ENCODE measurements at regions not wholly inside any gene's neighbourhood (a gene's known extent, or its start where the extent isn't known, plus 50 kb on each side); places are given as distances from the start of the nearest gene placed in this dataset.

DNA sequence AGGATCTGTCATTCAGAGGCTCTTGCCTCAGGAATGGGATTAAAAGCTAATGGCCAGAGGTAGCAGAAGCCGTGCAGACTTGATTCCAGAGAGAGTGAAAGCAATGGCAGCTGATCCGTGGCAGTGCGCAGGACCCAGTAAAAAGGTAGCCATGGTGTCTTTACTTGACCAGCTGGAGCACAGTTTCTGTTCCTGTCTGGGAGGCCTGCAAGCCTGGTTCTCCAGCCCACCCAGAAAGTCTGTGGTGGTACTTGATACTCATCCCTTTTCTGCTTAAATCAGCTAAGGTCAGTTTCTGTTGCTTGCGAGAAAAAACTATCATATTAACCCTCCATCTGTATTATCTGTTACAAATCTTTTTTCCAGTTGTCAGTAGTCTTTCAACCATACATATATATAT is 86.7 kb downstream of the RPS6KA4 start:
- Histone ChIP-seq H3K9me3 (ENCODE audit: control insufficient read depth, low read depth, low read length) (no peaks in the 10 kb centered on the region), H3K4me3 (ENCODE audit: low read length) (no peak overlapping the region), H3K27ac (ENCODE audit: low read length) (no peak overlapping the region), H3K36me3 (ENCODE audit: control insufficient read depth, insufficient read depth, low read length) (no peaks in the 10 kb centered on the region), H3K4me1 (ENCODE audit: control insufficient read depth, insufficient read depth, low read length) (peaks cover 13% of the 10 kb centered on the region), H3K27me3 (ENCODE audit: control insufficient read depth, insufficient read depth, low read length) (peaks cover 22% of the 10 kb centered on the region)
- no CpG with 5 or more reads among the region's 4 CpGs for WGBS (ENCODE audit: insufficient coverage, low lambda C conversion rate)
- no peak for DNase-seq

DNA sequence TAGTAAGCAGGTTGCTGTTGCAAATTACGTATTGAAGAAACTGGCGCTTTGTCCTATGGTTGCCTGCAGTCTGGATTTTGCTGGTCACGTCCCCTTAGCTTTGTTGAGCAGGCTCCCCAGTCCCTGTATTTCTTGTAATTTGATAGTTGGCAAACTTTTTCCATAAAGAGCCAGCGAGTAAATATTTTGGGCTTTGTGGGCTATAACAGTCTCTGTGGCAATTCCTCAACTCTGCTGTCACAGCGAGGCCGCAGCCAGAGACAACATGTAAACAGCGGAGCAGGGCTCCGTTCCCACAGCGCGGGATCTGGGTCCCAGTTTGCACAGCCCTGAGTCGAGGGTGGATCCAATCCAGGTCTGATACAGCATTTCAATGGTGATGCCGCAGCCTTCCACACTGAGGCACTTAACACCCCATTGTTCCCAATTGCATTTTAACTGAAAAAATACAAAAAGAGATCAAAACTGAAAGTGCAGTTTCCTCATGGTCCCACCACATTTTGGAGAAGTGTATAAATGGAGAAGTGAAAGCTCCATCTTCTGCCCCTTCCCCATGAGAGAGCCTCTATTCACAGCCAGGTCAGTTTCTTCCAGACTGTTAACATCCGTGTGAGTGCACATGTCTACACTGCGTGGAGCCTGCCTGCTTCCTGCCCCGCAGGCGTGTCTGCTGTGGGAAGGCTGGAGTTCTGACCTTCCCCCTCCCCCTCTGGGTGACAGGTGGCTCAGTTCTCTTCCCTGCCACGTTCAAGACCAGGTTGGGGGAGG is 89.1 kb downstream of the RPS6KA4 start:
- no CpG with 5 or more reads among the region's 17 CpGs for WGBS (ENCODE audit: insufficient coverage, low lambda C conversion rate)
- DNase-seq, result peak; percentile 9 to 44
- no peaks in the 10 kb centered on the region for H3K9me3 ChIP-seq (ENCODE audit: control insufficient read depth, low read depth, low read length)
- no peak overlapping the region for H3K4me3 ChIP-seq (ENCODE audit: low read length)
- H3K36me3 ChIP-seq (ENCODE audit: control insufficient read depth, insufficient read depth, low read length), result no peaks in the 10 kb centered on the region
- peaks cover 13% of the 10 kb centered on the region for H3K4me1 ChIP-seq (ENCODE audit: control insufficient read depth, insufficient read depth, low read length)
- H3K27me3 ChIP-seq (ENCODE audit: control insufficient read depth, insufficient read depth, low read length), result peaks cover 13% of the 10 kb centered on the region
- no peak overlapping the region for H3K27ac ChIP-seq (ENCODE audit: low read length)

DNA sequence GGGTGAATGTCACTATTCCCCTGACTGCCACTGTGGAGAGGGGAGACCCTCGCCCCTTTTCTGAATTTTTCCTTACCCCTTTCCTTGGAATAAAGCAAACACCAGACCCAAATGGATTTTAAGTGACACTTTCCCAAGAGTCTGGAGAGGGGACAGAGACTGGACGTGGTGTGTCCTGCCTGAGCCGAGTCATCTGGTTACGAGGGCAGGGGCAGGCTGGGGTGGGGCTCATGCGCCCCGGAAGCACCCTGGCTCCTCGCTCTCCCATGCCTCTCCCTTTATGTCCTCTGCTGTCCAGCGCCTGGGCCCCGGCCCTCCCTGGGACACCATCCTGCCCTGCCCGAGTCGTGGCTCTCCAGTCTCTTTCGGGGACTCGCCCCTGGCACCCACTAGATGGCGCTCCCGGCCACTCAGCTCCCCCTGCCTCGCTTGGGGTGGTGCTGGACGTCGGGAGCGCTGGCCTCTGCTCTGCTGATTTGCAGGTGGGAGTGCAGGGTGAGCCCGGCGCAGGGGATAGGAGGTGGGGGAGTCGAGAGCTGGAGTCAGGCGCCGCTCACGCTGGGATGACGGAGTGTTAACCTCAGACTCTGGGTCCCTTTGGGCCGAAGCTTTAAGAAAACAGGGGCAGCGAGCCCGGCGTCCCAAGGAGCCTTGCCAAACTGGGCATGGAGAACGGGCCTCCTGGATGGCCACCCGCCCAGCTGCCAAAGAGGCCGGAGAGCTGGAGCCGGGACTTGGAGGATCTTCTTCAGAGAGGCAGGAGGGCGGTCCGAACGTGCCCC is 89.8 kb downstream of the RPS6KA4 start:
- Histone ChIP-seq H3K4me1 (ENCODE audit: control insufficient read depth, insufficient read depth, low read length) (peaks cover 13% of the 10 kb centered on the region), H3K27me3 (ENCODE audit: control insufficient read depth, insufficient read depth, low read length) (peaks cover 13% of the 10 kb centered on the region), H3K4me3 (ENCODE audit: low read length) (peak overlapping the region; percentile 24), H3K36me3 (ENCODE audit: control insufficient read depth, insufficient read depth, low read length) (no peaks in the 10 kb centered on the region), H3K27ac (ENCODE audit: low read length) (no peak overlapping the region), H3K9me3 (ENCODE audit: control insufficient read depth, low read depth, low read length) (no peaks in the 10 kb centered on the region)
- WGBS (ENCODE audit: insufficient coverage, low lambda C conversion rate), result no CpG with 5 or more reads among the region's 37 CpGs
- peak; percentile 60 to 67 for DNase-seq

DNA sequence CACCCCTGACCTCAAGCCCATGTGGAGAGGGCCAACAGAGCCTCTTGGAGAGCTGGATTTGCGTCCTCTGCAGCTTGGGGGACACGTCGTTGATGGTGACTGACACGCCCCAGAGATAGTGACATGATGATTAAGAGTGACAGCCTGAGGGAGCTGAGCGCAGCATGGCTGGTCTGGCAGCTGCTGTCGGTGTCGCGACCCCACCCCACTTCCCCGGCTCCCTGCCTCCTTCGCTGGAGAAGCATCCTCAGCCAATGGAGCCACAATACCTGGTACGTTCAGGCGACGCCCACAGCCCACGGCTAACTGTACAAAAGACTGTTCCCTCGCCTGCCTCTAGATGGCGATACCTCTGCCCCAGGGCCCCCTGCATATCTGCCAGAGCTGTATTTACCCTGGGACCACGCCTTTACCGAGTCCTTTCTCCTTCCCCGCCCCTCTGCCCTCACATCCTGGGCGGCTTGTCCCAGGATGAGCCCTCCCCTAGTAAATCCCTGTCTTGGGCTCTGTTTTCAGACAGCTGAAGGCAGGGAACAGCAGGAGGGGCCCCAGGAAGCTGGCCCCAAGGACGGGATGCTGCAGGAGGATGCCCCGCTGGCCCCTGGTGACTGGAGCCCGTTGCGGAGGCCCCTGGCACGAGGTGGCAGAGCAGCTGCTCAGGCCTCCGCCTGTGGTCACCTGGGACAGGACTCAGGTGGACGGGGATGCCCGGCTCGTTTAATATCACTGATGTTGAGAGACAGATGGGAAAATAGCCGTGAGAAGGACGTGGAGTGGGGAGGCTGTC is 90.6 kb downstream of the RPS6KA4 start:
- Histone ChIP-seq H3K4me1 (ENCODE audit: control insufficient read depth, insufficient read depth, low read length) (peaks cover 13% of the 10 kb centered on the region), H3K27ac (ENCODE audit: low read length) (no peak overlapping the region), H3K27me3 (ENCODE audit: control insufficient read depth, insufficient read depth, low read length) (peaks cover 13% of the 10 kb centered on the region), H3K4me3 (ENCODE audit: low read length) (peak overlapping the region; percentile 24), H3K9me3 (ENCODE audit: control insufficient read depth, low read depth, low read length) (no peaks in the 10 kb centered on the region), H3K36me3 (ENCODE audit: control insufficient read depth, insufficient read depth, low read length) (no peaks in the 10 kb centered on the region)
- DNase-seq, result peak; percentile 63 to 74
- WGBS (ENCODE audit: insufficient coverage, low lambda C conversion rate), result no CpG with 5 or more reads among the region's 31 CpGs

DNA sequence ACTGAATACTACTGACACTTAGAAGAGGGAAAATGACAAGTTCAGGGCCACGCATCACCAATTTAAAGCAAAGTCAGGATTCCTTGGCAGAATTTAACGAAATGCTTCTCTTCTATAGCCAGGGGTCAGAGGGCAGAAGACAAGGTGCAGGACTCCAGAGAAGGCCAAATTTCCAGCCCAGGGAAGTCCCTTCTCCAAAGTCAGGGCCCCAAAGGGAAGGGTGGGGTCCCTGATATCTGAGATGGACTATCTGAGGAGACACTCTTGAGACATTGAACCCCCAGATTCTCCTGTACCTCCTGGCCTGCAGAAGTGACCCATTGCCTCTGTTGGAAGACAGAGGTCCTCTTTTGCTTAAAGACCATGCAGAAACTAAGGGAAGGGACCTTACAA is 91.2 kb downstream of the RPS6KA4 start:
- Histone ChIP-seq H3K27me3 (ENCODE audit: control insufficient read depth, insufficient read depth, low read length) (peaks cover 13% of the 10 kb centered on the region), H3K27ac (ENCODE audit: low read length) (no peak overlapping the region), H3K36me3 (ENCODE audit: control insufficient read depth, insufficient read depth, low read length) (no peaks in the 10 kb centered on the region), H3K9me3 (ENCODE audit: control insufficient read depth, low read depth, low read length) (no peaks in the 10 kb centered on the region), H3K4me3 (ENCODE audit: low read length) (no peak overlapping the region), H3K4me1 (ENCODE audit: control insufficient read depth, insufficient read depth, low read length) (peaks cover 13% of the 10 kb centered on the region)
- DNase-seq, result no peak
- 86% methylated on average over 1 of the region's 2 CpGs for WGBS (ENCODE audit: insufficient coverage, low lambda C conversion rate)

DNA sequence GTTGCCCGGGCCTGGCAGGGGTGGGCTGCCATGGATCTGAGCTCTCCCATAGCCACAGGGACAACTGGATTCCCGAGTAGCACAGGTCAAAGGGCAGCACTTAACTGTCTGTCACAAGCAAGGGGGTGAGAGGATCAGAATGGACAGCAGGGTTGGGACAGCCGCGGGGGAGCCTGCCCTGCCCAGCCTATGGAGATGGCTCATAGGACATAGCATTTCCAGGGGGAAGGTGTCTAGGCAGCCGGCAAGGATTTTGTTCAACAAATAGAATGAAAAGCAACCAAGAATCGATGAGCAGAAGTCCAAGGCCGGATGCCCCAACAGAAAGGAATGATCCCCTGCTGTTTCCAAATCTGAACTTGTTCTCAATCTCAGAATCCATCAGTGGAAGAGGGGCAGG is 92.9 kb downstream of the RPS6KA4 start:
- no CpG with 5 or more reads among the region's 7 CpGs for WGBS (ENCODE audit: insufficient coverage, low lambda C conversion rate)
- no peak overlapping the region for H3K4me3 ChIP-seq (ENCODE audit: low read length)
- no peaks in the 10 kb centered on the region for H3K9me3 ChIP-seq (ENCODE audit: control insufficient read depth, low read depth, low read length)
- H3K36me3 ChIP-seq (ENCODE audit: control insufficient read depth, insufficient read depth, low read length), result no peaks in the 10 kb centered on the region
- DNase-seq, result no peak
- H3K4me1 ChIP-seq (ENCODE audit: control insufficient read depth, insufficient read depth, low read length), result peaks cover 13% of the 10 kb centered on the region
- no peak overlapping the region for H3K27ac ChIP-seq (ENCODE audit: low read length)
- H3K27me3 ChIP-seq (ENCODE audit: control insufficient read depth, insufficient read depth, low read length), result peaks cover 13% of the 10 kb centered on the region

DNA sequence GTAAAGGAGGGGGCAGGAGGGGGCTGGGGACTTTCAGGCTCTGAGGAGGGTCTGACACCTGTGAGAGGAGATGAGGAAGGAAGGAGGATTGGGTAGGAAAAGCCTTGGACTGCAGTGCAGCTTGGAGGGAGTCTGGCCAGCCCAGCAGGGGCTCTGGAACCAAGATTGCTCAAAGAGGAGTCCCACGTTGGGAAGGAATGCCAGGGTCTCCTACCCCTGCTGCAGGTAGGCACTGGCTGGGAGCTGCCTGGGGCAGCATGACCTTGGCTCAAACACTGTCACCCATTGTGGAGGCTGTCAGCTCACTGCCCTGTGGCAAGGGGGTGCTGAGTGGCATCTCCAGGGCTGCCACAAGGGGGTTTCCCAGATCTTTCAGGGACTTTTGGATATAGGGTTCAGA is 94.5 kb downstream of the RPS6KA4 start:
- peaks cover 10% of the 10 kb centered on the region for H3K4me1 ChIP-seq (ENCODE audit: control insufficient read depth, insufficient read depth, low read length)
- no peaks in the 10 kb centered on the region for H3K36me3 ChIP-seq (ENCODE audit: control insufficient read depth, insufficient read depth, low read length)
- H3K27ac ChIP-seq (ENCODE audit: low read length), result no peak overlapping the region
- no peaks in the 10 kb centered on the region for H3K9me3 ChIP-seq (ENCODE audit: control insufficient read depth, low read depth, low read length)
- no peak for DNase-seq
- no peak overlapping the region for H3K4me3 ChIP-seq (ENCODE audit: low read length)
- H3K27me3 ChIP-seq (ENCODE audit: control insufficient read depth, insufficient read depth, low read length), result peaks cover 8% of the 10 kb centered on the region
- no CpG with 5 or more reads among the region's 1 CpG for WGBS (ENCODE audit: insufficient coverage, low lambda C conversion rate)

DNA sequence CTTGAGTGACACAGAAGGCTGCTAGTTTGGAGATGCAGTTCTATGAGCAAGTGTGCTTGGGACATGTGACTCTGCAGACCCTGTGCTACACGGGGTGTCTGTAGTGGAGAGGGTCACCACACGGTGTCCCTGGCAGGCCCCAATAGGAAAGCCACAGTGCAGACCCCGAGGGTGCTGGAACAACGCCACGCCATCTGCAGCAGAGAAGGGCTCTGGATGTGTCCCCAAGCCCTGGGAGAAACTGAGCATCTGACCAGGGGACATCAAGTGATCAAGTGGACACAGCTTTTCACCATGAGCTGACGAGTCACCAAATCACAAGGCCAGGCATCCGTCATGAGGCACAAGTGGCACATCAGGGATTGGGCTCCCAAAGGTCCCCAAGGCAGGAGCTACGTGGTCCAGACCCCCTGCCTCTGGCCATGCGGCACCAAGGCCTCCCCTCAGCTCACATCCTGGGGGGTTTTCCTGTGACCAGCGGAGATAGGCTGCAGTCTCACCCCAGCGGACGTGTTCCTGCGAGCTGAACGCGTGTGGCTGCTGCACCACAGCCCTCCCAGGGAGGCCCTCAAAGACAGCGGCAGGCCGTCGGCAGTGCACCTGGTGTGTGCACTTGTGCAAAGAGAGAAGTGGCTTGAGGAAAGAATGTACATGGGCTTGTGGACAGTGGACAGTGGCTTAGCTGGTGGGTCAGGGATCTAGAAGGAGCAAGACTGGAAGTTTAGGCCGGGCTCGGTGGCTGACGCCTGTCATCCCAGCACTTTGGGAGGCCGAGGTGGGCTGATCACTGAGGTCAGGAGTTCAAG is 96.7 kb downstream of the RPS6KA4 start:
- H3K4me3 ChIP-seq (ENCODE audit: low read length), result no peak overlapping the region
- H3K36me3 ChIP-seq (ENCODE audit: control insufficient read depth, insufficient read depth, low read length), result no peaks in the 10 kb centered on the region
- no peak overlapping the region for H3K27ac ChIP-seq (ENCODE audit: low read length)
- DNase-seq, result no peak
- WGBS (ENCODE audit: insufficient coverage, low lambda C conversion rate), result no CpG with 5 or more reads among the region's 22 CpGs
- no peaks in the 10 kb centered on the region for H3K4me1 ChIP-seq (ENCODE audit: control insufficient read depth, insufficient read depth, low read length)
- H3K9me3 ChIP-seq (ENCODE audit: control insufficient read depth, low read depth, low read length), result no peaks in the 10 kb centered on the region
- peaks cover 6% of the 10 kb centered on the region for H3K27me3 ChIP-seq (ENCODE audit: control insufficient read depth, insufficient read depth, low read length)

DNA sequence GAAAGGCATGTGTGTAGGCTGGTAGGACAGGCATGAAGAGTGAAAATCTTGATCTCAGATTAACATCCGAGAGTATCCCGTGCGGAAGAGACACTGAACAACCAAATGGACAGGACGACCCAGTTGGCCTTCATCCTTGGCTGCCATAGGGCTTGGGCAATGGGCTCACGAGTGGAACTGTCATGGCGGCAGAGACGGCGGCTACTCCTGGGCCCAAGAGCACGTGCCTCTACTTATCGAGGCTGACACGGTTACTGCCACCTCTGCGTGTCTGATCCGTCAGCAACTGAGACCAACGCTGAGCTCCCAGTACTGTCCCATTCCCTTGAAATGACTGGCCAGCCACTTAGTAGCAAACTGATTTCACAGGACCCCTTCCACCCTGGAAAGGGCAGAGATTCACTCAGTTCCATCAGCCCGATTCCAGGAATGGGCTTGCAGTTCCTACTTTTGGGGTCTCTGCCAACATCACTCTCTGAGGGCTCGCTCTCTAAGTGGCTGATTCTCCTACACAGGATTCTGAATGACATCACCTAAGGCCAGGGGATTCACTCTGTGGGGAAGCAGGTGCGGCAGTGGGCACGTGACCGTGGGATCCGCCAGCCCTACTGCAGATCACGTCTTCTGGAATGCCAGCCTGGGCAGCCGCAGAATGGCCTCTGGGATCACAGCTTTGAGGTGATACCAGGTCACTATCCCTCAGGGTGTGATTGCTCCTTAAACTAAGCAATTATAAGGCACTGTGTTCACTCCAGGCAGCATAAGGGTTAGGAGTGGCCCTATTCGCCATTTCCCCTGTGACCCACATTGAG is 97.8 kb downstream of the RPS6KA4 start:
- WGBS (ENCODE audit: insufficient coverage, low lambda C conversion rate), result no CpG with 5 or more reads among the region's 23 CpGs
- H3K4me1 ChIP-seq (ENCODE audit: control insufficient read depth, insufficient read depth, low read length), result no peaks in the 10 kb centered on the region
- no peak for DNase-seq
- no peak overlapping the region for H3K27ac ChIP-seq (ENCODE audit: low read length)
- no peaks in the 10 kb centered on the region for H3K9me3 ChIP-seq (ENCODE audit: control insufficient read depth, low read depth, low read length)
- H3K4me3 ChIP-seq (ENCODE audit: low read length), result no peak overlapping the region
- H3K27me3 ChIP-seq (ENCODE audit: control insufficient read depth, insufficient read depth, low read length), result peaks cover 9% of the 10 kb centered on the region
- no peaks in the 10 kb centered on the region for H3K36me3 ChIP-seq (ENCODE audit: control insufficient read depth, insufficient read depth, low read length)
